ENCODE measurements at regions not wholly inside any gene's neighbourhood (a gene's known extent, or its start where the extent isn't known, plus 50 kb on each side); places are given as distances from the start of the nearest gene placed in this dataset.

GRCh38 chr3:110544730-110545129, 526.9 kb upstream of the NECTIN3 start:
- TF ChIP-seq CTCF (IDR thresholded peaks at IDR 0.05) (no peak), POLR2A (IDR thresholded peaks at IDR 0.05) (no peak)

All from uterus (tissue), 2 donors.